C1 segment of cervical spinal cord (tissue), 14 donors: ENCODE measurements at regions not wholly inside any gene's neighbourhood (a gene's known extent, or its start where the extent isn't known, plus 50 kb on each side); places are given as distances from the start of the nearest gene placed in this dataset.

Source experiments
- DNase-seq, 14 donors: peaks; one replicate each; lab custom pipeline; 2025; lab: John Stamatoyannopoulos, UW

- no peak for DNase-seq
Measured at GRCh38 chr12:76220980-76221379, 127.2 kb downstream of the BBS10 start.

- DNase-seq = no peak
Measured at GRCh38 chr12:76219806-76220205, 128.4 kb downstream of the BBS10 start.

- peak in 1 of 14 donors; percentile 2 for DNase-seq
Measured at GRCh38 chr12:76216585-76217472, 131.4 kb downstream of the BBS10 start.

DNA sequence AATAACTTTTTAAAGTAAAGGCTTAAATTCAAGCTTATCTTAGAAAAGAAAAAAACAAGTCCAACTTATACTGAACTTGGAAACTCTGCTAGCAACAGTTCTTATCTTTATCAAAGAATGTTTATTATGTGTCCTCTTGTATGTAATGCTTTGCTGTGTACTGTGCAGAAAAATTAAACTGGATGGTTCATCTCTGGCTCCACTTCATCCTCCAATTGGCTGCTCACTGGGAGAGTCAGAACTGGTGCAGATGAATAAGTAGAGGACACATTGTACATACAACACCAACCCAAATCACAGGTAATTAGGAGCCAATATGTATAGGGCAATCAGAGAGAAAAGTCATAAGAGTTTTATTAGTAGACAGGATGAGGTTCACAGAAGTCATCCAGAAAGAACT lies 123.6 kb upstream of the NAP1L1 start:
- DNase-seq = no peak

DNA sequence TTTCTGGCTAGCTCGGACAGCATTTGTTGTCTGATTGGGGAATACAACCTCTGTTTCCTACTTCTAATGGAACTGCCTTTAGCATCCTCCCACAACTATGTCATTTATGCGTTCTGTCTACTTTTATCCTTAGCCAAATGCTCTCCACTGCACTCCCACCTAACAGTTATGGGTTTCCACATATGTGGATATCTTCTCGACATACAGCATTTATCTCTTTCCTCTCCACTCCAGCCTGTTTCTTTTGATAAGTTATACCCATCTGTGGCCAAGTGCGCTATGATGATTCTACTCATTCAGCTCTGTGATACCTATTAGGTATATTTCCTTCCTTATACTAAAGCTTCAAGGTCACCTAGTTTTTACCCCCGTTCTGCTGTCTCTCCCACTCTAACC lies 122.2 kb upstream of the NAP1L1 start:
- no peak for DNase-seq

DNA sequence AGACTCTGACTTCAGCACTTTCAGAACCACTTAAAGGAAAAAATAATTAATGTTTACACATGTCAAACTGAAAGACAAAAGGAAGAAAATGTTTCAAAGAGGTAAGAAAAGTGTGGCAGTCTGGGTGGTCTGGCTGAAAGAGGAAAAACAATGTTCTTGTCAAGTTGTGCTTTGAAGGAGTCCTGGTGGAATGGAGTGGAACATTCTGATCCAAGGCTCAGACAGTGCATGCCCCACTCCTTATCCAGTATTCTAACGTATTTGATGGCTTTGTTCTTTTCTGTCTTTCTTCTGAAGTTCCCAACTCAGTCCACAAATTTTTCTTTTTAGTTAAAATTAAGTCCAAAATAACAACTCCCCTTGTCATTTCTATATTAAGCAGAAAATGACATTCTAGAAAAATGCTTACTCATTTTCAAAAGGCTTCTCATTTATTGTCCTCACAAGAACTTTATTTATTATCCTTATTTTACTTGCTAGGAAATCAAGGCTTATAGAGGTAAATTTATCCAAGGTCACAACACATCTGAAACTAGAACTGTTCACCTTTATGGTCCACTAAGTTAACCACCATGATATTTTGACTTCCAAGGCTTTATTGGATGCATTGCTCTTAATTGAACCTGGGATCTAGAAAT lies 121.7 kb upstream of the NAP1L1 start:
- DNase-seq = no peak

DNA sequence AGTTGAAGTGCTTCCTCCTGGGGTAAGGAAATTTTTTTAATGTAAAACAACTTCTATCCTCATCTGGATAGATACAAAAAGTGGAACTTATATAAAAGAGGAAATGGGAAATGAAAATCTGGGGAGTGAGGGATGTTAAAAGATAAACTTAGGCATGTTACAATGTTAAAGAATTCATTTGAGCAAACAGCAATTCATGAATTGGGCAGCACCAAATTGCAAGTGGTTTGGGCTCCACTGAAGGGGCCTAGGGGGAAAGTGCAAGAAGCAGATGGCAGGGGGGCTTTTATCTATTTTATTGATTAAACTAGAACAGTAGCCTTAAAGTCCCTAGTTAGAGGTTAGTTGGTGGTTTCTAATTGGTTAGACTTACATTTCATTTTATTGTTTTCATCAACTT lies 118.1 kb upstream of the NAP1L1 start:
- DNase-seq = no peak

- DNase-seq = no peak
Measured at GRCh38 chr12:76201758-76202157, 117.3 kb upstream of the NAP1L1 start.

DNA sequence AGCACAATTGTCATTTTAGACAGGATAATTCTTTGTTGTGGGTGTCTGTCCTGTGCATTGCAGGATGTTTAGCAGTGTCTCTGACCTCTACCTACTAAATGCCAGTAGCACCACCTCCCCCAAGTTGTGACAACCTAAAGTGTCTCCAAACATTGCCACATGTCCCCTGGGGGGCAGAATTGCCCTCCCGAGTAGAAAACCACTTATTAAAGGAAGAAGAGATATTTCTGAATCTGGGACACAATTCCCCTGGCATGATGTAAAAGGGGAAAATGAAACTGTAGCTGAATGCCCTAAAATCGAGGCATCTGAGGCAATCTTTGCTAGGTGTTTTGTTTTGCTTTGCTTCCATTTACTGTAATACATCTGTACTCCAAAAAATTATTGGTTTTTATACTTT lies 116.8 kb upstream of the NAP1L1 start:
- no peak for DNase-seq

DNA sequence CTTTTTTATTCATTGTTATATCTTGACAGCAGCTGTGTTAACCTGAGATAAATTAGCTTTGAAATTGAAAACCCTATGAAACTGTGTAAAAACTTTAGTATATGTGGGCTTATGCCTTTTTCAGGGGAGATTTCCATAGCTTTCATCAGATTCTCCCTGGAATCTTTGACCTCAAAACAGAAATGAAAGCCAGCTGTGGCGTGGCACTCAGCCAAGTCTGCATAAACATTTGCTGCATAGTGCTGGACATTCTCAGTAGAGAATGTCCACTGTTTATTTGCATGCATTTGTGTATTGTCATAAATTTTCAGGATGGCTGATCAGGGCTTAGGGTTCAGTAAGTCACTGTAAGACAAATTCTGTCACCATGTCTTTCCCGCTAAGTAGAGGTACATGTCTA lies 115.3 kb upstream of the NAP1L1 start:
- DNase-seq = no peak

DNA sequence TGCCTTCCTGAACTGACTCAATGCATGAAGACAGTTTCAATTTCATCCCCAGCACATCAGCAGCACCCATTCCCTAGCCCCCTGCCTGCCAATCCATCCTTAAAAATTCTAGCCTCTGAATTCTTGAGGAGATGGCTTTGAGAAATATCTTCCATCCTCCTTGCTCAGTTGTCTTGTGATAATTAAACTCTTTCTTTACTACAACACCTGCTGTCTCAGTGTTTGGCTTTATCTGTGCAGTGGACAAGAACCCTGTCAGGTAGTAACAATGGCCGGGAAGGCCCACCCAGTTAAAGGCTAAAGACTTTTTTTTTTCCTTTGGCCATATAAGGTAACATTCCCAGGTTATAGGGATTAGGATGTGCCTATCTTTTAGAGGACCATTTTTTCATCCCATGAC lies 114.4 kb upstream of the NAP1L1 start:
- DNase-seq = no peak

GRCh38 chr12:76197283-76197682 lies 112.8 kb upstream of the NAP1L1 start:
- no peak for DNase-seq

- no peak for DNase-seq
Measured at GRCh38 chr12:76195920-76196319, 111.4 kb upstream of the NAP1L1 start.

DNA sequence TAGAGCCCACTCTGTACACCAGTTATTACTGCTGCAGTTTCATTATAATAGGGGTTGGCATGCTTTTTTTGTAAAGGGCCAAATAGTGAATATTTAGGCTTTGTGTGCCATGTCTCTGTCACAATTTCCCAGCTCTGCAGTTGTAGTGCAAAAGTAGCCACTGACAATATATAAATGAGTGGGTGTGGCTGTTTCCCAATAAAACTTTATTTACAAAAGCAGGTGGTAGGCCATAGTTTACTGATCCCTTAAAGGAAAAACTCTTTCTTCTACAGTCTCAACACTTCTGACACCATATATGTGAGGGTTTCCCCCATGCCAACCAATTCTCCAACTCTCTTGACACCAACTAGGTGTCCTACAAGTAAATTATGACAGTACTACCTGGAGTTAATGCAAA lies 110.2 kb upstream of the NAP1L1 start:
- DNase-seq = no peak

DNA sequence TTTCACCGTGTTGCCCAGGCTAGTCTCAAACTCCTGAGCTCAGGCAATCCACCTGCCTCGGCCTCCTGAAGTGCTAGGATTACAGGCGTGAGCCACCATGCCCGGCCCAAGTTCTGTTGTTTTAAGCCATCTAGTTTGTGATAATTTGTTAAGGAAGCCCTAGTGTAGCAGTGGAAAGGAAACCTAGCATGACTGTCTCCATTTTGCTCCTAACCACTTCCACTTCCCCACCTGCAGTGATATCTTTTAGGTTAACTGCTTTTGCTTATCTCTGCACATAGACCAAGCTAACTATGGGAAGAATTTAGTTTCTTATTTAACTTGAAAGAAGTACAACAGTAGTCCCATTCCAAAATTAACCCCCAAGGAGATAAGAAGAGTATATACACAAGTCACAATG lies 109.5 kb upstream of the NAP1L1 start:
- no peak for DNase-seq

DNA sequence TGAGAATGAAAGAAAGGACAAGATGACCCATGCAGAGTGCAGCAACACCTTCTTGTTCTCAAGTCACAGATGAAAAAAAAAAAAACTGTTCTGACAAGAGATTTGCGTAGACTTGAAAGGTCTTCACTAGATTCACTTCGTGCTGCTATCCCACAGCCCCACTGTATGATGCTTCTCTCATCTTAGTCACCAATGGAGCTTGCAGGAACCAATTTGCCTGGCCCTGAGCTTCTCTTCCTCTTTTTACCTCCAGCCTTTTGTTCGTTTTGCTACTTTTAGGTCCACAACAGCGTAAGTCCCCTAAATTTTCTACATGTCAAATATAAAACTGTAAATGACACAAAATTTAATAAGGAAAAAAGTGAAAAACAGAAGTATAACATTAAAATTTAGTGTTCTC lies 107.9 kb upstream of the NAP1L1 start:
- no peak for DNase-seq

DNA sequence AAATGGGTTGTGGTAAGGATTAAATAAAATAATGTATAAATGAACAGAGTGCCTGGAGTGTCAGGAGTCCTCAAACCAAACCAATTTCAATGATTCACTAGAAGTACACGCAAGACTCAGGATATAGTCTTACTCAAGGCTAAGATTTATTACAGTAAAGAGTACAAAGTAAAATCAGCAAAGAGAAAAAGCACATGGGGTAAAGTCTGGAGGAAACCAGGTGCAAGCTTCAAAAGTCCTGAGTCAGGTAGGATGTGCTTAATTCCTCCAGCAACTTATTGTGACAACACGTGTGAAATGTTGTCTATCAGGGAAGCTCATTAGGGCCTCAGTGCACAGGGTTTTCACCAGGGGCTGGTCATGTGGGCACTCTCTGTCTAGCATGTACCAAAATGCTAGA lies 105.8 kb upstream of the NAP1L1 start:
- no peak for DNase-seq

DNA sequence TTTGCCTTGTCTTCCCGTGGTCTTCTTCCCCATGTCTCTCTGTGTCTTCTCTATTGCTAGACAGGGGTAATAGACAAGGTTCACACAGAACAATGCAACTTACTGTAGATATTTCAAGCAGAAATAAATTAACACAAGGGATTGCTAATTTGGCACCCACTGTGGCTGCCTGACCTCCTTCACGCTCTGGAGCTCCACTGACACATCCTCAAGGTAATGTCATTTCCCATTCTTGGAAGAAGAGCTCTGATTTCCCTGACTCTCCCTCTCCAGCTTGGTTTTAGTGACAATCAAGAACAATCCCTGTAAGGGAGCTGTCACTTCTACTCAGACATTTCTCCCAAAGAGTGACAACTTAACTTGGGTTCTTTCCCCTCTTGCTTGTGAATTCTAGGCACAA lies 105.4 kb upstream of the NAP1L1 start:
- DNase-seq = no peak

DNA sequence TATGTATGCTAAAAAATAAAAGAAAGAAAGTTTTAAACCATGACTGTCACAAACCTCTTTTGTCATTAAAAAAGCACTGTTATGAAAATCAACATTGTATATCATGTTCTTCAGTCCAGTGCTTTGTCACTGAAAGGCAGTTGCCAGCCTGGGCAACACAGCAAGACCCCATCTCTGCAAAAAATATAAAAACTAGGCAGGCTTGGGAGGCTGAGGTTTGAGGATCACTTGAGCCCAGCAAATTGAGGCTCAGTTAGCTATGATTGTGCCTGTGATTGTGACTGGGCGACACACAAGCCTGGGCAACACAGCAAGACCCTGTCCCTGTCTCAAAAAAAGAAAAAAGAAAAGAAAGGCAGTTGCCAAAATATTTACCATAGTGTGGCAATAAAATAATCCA lies 102.7 kb upstream of the NAP1L1 start:
- no peak for DNase-seq

- DNase-seq = no peak
Measured at GRCh38 chr12:76186131-76186906, 101.8 kb upstream of the NAP1L1 start.

DNA sequence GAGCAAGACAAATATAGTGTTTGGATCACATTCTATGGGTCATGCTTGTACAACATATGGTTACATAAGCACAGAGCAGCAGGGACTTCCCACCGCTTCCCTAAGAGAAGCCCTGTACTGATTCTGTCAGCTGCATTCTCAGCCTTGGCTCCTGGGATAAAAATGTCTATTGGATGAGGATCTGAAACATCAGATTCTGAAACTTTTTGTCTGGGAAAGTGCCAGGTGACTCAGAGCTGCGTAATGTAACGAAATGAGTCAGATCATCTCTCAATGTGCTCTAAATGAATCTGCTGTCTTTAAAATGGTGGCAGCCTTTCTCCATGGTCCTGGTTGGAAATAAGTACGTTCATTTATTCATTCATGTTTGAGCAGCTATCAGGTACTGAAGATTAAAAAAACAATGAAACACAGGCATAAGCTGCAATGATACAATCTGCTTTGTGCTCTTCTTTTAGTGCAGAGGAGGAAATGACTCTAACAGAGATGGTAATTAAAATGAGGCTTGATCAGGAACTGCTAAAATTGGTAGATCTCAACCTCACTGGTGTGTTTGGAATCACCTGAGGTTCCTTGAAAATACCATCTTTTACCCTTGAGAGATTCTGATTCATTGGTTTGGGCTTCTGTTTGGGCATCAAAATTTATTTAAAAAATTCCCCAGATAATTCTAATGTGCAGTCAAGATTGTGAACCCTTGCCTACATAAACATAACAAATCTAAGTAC lies 99.1 kb upstream of the NAP1L1 start:
- no peak for DNase-seq
